Suprapubic skin (tissue), 3 donors: ENCODE measurements at regions not wholly inside any gene's neighbourhood (a gene's known extent, or its start where the extent isn't known, plus 50 kb on each side); places are given as distances from the start of the nearest gene placed in this dataset.

Experiments
- EP300 ChIP-seq: sonication (generic); formaldehyde crosslinking; IDR thresholded peaks from one replicate; pipeline ENCODE4 v1.6.1; 2017; ENCODE audit warnings: antibody characterized with exemption
- TF ChIP-seq, protein P1 (sequence below), 2 donors: fragments of 200-600 bp in 1 of 2; fragments of 450-650 bp in 1 of 2; sonication (generic) in 1 of 2; IDR thresholded peaks; one replicate each; pipeline ENCODE4 v1.5.1; 2016 to 2019; ENCODE audit warnings: antibody characterized with exemption in 2 of 2, mild to moderate bottlenecking in 1 of 2, moderate library complexity in 1 of 2

DNA sequence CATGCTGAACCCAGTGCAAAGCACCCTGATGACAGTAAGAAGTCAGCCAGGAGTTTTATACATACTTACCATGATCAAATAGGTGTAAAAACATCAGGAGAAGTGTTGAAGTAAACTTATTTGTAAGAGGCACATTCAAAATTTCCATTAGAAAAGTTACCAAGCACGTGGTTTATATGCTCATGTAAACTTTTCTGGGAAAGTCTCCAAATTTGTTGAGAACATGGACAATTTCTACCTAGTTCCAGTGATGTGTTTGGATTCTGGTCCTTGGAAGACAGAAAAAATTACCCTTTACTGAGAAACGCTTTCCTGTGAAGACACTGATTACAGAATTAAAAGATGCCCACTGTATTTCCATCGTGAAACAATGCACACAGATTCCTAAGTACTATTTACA is 288.9 kb upstream of the CDH4 start:
- TF ChIP-seq, protein P1, sequence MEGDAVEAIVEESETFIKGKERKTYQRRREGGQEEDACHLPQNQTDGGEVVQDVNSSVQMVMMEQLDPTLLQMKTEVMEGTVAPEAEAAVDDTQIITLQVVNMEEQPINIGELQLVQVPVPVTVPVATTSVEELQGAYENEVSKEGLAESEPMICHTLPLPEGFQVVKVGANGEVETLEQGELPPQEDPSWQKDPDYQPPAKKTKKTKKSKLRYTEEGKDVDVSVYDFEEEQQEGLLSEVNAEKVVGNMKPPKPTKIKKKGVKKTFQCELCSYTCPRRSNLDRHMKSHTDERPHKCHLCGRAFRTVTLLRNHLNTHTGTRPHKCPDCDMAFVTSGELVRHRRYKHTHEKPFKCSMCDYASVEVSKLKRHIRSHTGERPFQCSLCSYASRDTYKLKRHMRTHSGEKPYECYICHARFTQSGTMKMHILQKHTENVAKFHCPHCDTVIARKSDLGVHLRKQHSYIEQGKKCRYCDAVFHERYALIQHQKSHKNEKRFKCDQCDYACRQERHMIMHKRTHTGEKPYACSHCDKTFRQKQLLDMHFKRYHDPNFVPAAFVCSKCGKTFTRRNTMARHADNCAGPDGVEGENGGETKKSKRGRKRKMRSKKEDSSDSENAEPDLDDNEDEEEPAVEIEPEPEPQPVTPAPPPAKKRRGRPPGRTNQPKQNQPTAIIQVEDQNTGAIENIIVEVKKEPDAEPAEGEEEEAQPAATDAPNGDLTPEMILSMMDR (IDR thresholded peaks at IDR 0.05): no peak
- TF ChIP-seq EP300: no peak
